Astrocyte of the spinal cord (primary cell): ENCODE measurements at regions not wholly inside any gene's neighbourhood (a gene's known extent, or its start where the extent isn't known, plus 50 kb on each side); places are given as distances from the start of the nearest gene placed in this dataset.
"Not testable (repeated sequence)": the region's sequence is repeated elsewhere in the genome, so short reads cannot be mapped to it uniquely, and the experiment has no call there.

Experiments
- DNase-seq: peaks from one replicate; pipeline ENCODE4 v3.0.0; 2011; ENCODE audit warnings: low read depth, low spot score
- H3K4me3 ChIP-seq: 2 replicates; pipeline ENCODE4 v1.5.1; 2011; ENCODE audit warnings: low read depth, mild to moderate bottlenecking, low read length, moderate library complexity
- in situ Hi-C: cut with HindIII; loops from 2 replicates; pipeline ENCODE4 v1.10.0; 2017; ENCODE audit warnings: low sequenced_read_pairs
- TF ChIP-seq, protein P1 (sequence below): IDR thresholded peaks from 2 replicates; pipeline ENCODE4 v1.5.1; 2012; ENCODE audit warnings: low read depth, mild to moderate bottlenecking, low read length, inconsistent platforms

DNA sequence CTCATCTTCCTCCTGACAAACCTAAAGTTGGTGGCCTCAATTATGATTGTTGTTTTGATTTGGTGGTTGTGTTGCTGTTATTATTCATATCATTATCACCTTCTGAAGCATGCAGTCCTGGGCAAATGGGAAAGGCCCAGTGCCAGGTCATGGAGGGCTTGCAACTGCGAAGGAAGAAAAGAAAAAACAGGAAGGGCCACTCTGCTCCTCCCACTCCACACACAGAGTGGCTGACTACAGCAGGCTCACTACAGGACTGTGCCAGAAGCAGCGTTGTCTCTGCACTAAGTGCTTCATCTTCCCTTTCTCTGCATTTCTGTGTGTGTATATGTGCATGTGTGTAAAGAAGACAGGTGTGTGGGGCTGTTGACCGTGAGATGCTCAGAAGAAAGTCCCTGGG, 231.9 kb downstream of the ANKRD30B start:
- DNase-seq = no peak
- in situ Hi-C loops = no loop called here
- H3K4me3 ChIP-seq = no peak overlapping the region
- TF ChIP-seq, protein P1, sequence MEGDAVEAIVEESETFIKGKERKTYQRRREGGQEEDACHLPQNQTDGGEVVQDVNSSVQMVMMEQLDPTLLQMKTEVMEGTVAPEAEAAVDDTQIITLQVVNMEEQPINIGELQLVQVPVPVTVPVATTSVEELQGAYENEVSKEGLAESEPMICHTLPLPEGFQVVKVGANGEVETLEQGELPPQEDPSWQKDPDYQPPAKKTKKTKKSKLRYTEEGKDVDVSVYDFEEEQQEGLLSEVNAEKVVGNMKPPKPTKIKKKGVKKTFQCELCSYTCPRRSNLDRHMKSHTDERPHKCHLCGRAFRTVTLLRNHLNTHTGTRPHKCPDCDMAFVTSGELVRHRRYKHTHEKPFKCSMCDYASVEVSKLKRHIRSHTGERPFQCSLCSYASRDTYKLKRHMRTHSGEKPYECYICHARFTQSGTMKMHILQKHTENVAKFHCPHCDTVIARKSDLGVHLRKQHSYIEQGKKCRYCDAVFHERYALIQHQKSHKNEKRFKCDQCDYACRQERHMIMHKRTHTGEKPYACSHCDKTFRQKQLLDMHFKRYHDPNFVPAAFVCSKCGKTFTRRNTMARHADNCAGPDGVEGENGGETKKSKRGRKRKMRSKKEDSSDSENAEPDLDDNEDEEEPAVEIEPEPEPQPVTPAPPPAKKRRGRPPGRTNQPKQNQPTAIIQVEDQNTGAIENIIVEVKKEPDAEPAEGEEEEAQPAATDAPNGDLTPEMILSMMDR = no peak

DNA sequence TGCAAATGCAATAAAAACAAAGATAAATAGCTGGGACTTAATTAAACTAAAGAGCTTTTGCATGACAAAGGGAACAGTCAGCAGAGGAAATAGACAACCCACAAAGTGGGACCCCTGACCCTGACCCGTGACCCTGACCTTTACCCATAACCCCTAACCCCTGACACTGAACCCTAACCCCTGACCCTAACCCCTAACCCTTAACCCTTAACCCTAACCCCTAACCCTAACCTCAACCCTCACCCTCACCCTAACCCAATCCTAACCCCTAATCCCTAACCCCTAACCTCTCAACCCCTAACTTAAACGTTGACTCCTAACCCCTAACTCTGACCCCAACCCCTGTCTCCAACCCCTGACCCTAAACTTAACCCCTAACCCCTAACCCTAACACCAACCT, 236.6 kb downstream of the ANKRD30B start:
- DNase-seq, in situ Hi-C loops, H3K4me3 ChIP-seq: not testable (repeated sequence)

DNA sequence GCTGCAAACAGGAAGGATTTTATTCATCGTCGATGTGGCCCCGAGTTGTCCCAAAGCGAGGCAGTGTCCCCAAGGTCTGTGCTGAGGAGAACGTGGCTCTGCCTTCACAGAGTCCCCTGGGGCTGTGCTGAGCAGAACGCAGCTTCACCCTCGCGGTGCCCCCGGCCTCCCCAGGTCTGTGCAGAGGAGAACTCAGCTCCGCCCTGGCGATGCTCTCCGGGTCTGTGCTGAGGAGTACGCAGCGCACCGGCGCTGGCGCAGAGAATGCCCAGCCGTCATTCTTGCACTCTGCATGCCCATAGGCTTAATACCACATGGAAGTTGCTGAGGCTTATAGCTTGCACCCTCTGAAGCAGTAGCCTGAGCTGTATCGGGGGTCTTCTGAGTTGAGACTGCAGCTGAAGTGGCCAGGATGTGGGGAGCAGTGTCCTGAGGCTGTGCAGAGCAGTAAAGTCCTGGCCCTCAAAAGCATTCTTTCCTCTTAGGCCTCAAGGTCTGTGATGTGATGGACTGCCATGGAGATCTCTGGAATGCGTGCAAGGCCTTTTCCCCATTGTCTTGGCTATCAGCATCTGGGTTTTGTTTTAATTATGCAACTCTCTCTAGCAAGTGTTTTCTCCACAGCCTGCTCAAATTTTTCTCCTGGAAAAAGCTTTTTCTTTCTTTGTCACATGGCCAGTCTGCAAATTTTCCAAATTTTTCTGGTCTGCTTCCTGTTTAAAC, 237.5 kb downstream of the ANKRD30B start:
- DNase-seq, H3K4me3 ChIP-seq, in situ Hi-C loops: not testable (repeated sequence)

DNA sequence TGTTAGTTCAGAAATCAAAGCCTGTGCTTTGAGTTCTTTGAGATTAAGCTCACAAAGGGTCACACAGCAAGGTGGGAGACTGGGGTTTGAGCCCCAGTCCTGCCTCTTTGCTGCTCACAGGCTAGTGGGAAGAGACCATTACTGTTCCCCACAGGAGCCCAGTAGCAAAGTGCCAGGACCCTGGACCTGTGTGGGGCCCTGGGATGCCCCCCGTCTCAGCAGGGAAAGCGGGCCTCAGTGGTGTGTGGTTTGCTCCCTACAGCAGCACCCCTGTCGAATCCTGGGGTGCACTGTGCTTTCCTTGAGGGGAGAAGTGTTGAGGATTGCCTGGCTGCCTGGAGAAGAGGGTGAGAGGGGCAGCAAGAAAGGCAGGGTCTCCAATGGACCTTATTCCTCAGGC, 239.4 kb downstream of the ANKRD30B start:
- in situ Hi-C loops, H3K4me3 ChIP-seq, DNase-seq: not testable (repeated sequence)

DNA sequence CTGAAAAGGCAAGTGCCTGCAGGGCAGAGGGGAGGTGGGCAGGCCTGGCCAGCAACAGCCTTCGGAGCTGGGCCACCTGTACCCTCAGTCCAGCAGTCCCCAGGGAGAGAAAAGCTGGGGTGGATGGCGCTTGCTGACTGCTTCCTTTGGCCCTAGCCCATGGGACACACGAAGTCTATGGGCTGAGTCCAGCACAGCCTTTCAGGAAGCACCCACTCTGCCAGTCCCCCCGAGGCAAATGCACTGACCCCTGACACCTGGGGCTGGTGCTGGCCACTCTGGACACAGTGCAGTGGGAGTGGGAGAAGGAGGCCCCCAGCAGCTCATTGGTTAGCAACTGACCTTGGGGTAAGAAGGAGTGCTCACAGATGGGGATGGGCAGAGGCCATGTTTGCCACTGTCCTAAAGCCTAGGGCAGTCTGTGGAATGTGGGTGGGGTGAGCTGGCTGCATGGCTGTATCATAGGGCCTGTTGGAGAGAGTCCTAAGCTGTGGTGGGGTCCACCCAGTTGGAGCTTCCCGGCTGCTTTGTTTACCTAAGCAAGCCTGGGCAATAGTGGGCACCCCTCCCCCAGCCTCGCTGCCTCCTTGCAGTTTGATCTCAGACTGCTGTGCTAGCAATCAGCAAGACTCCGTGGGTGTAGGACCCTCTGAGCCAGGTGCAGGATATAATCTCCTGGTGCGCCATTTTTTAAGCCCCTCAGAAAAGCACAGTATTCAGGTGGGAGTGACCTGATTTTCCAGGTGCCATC, 240.2 kb downstream of the ANKRD30B start:
- H3K4me3 ChIP-seq, in situ Hi-C loops, DNase-seq: not testable (repeated sequence)

DNA sequence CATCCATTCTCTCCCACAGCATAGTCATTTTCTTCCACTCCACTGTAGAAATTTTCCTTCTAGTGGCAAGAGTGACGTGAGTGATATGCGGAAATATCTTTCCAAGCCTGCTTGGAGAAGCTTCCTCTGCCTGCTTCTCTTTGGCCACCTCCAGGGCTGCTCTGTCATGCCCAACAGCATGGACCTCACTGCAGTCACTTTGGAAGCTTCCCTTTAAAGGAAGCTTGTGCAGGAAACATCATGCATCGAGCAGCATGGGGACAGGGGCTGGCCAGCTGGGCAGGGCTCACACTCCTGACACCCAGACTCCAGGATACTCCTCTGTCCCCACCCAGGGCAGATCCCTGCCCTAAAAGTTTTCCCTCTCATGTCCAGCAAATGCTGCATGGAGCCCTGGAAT, 241.6 kb downstream of the ANKRD30B start:
- DNase-seq, in situ Hi-C loops, H3K4me3 ChIP-seq: not testable (repeated sequence)

DNA sequence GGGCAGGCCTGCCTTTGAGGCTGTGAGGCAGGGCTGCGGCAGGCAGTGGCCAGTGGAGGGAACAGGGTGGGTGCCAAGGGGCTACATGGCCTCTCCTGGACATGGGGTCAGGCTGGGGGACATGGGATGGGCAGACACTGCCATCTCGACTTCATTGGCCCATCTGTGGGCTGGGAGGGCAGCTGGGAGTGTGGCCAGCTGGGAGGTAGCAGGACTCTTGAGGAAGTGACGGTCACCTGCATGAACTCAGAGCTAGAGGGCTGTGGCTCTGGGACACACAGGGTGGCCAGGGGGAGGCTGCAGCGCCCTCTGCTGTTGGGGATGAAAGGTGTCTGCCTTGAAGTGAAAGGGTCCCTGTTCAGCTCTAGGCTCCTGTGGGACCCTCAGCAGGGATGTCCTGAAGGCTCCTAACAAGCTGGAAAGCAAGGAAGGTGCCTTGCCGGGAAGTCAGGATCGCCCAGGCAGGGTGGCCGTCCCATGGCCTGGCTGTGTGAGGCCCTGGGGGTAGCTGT, 244.0 kb downstream of the ANKRD30B start:
- in situ Hi-C loops, H3K4me3 ChIP-seq, DNase-seq: not testable (repeated sequence)

DNA sequence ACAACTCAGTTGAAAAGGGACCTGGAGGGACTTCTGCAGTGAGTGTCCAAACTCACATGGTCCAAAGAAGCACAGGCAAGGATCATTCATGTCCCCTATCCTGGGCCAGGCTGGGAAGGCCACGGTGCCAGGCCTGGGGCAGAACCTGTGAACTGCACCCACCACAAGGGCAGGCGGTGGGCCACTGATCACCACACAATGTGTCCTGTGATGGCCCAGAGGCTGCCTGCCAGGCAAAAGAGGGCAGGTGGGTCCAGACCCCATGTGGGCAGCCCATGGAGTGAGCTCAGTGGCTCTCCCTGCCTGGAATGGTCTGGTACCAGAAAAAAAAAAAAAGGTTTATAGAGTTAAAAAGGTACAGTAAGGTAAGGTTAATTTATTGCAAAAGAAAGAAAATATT, 244.8 kb downstream of the ANKRD30B start:
- DNase-seq, in situ Hi-C loops, H3K4me3 ChIP-seq: not testable (repeated sequence)

DNA sequence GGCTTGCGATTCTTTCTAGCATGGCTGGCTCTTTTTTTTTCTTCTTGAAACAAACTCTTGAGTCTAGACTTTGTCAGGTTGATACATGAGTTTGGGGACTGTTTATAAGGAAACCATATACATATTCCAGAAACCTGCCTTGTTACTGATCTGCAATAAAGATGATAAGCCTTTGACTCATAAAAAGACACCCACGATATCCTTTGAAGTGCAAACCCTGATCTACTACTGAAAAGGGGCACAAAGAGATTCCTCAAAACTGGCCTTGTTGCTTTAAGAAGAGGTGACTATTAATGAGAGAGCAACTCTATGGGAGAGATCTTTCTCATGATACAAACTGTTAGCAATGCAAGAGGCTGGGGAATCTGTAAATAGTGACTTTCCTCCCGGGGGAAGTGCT, 247.1 kb downstream of the ANKRD30B start:
- in situ Hi-C loops, DNase-seq, H3K4me3 ChIP-seq: not testable (repeated sequence)

DNA sequence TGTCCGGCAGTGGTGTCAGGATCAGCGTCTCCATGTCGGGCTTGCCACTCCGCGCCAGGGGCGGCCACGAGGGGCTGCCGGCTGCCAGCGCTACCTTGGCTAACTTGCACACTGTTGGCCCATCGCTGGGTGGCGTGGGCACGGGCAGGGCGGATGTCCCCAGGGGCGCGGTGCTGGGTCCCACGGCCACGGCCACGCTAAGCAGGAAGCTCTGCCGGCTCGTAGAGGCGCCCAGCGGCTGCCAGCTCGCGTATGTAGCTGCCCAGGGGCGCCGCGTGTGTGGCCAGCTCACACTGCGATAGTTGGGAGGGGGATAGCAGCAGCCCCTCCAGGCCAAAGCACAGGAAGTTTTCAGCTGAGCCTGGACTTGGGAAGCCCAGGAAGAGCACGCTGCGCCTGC, 249.4 kb downstream of the ANKRD30B start:
- in situ Hi-C loops = no loop called here
- no peak for DNase-seq

DNA sequence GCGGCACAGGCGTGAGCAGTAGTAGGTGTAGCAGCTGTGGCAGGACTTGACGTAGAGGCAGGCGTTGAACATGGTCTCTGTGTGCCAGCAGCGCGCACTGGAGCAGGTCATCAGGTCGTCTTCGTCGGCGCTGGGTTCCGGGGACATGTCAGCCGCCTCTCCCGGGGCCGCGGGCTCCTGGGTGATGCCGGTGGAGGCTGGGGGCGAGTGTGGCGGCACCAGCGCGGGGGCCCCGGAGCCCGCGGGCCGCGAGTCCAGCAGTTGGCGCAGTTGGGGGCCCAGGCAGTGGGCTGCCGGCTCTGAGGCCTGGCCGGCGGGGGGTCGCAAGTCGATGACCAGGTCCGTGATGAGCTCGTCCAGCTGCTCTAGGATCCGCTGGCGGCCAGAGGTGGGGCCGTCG, 249.9 kb downstream of the ANKRD30B start:
- in situ Hi-C loops, H3K4me3 ChIP-seq, DNase-seq: not testable (repeated sequence)

More for the DNA sequence above, 249.4 kb downstream of the ANKRD30B start:
- TF ChIP-seq, protein P1 = no peak
- no peak overlapping the region for H3K4me3 ChIP-seq

DNA sequence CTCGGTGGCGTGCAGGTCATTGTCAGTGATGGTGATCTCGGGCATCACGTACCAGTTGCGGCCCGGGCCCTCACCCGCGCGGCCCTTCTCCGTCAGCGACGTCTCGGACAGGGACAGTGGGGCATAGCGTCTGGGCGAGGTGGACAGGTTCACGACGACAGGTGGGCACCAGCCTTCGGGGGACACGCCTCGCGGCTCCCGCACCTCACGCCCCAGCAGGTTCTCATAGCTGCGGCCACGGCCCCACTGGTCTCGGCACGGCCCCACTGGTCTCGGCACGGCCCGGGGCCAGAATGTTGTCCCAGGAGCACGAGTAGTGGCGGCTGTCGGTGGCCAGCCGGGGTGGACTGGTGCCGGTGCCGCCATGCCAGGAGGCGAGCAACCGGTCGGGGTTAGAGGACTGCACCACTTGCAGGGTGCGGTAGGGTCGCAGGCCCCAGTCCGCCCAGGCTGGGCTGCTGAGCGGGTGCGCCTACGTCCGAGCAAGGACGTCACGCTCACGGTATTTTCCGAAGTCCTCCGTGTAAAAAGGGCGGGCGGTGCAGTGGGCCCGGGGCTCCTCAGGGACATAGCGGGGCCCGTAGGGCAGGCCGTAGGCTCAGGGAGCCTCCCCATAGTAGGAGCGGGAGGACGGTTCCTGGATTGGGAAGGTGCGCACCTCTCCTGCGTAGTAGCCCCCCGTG, 250.5 kb downstream of the ANKRD30B start:
- H3K4me3 ChIP-seq, DNase-seq, in situ Hi-C loops: not testable (repeated sequence)
